SK-N-SH (cell line): ENCODE measurements at regions not wholly inside any gene's neighbourhood (a gene's known extent, or its start where the extent isn't known, plus 50 kb on each side); places are given as distances from the start of the nearest gene placed in this dataset.

ENCODE experiments used
- CTCF ChIA-PET: fragments of 300-600, 350-600 bp; formaldehyde crosslinking; extraction: SDS; loops from one replicate; lab custom pipeline; 2021; lab: Yijun Ruan, JAX
- POLR2A ChIA-PET: fragments of 350-600 bp; sonication (Branson Sonifier 250); formaldehyde crosslinking; extraction: SDS; loops from one replicate; lab custom pipeline; 2020; ENCODE audit warnings: antibody characterized with exemption, inconsistent platforms; lab: Yijun Ruan, JAX
- DNase-seq: peaks from one replicate; pipeline ENCODE4 v3.0.0; 2012
- H2AFZ ChIP-seq: fragments of 200-600 bp; sonication (generic); 2 replicates; pipeline ENCODE4 v1.8.1; 2016; ENCODE audit warnings: antibody characterized with exemption, mild to moderate bottlenecking, low read depth
- H3F3A ChIP-seq: fragments of 200-600 bp; sonication (generic); replicated peaks from 2 replicates; pipeline ENCODE3; 2016; ENCODE audit warnings: antibody characterized with exemption, mild to moderate bottlenecking; ENCODE audit not compliant: insufficient read depth
- H3K27ac ChIP-seq, 2 experiments: fragments of 200-500 bp in 1 of 2; fragments of 200-600 bp in 1 of 2; sonication (Bioruptor generic) in 1 of 2; sonication (generic), shearing (Covaris generic) in 1 of 2; 2 replicates each; pipeline versions ENCODE4 v1.5.1 to v1.6.1; 2014 to 2016; ENCODE audit warnings: low read depth in 2 of 2, inconsistent platforms in 1 of 2, low read length in 1 of 2, mild to moderate bottlenecking in 1 of 2, mixed read lengths in 1 of 2
- H3K27me3 ChIP-seq: fragments of 200-600 bp; sonication (generic), shearing (Covaris generic); 2 replicates; pipeline ENCODE4 v1.6.1; 2016; ENCODE audit warnings: mixed run types; ENCODE audit not compliant: insufficient read depth
- H3K36me3 ChIP-seq, 2 experiments: fragments of 200-500 bp in 1 of 2; fragments of 200-600 bp in 1 of 2; sonication (Bioruptor generic) in 1 of 2; sonication (generic) in 1 of 2; replicated peaks in 1 of 2; 2 replicates each; pipeline versions ENCODE3 to v1.5.1; 2014 to 2016; ENCODE audit warnings: low read length in 1 of 2, mild to moderate bottlenecking in 1 of 2; ENCODE audit not compliant: insufficient read depth in 2 of 2, control insufficient read depth in 1 of 2
- H3K4me1 ChIP-seq, 2 experiments: fragments of 200-500 bp in 1 of 2; fragments of 200-600 bp in 1 of 2; sonication (Bioruptor generic) in 1 of 2; sonication (generic), shearing (Covaris generic) in 1 of 2; 2 replicates each; pipeline versions ENCODE4 v1.5.1 to v1.6.1; 2014 to 2016; ENCODE audit warnings: low read depth in 1 of 2, low read length in 1 of 2, mixed run types in 1 of 2; ENCODE audit not compliant: insufficient read depth in 2 of 2, control insufficient read depth in 1 of 2
- H3K4me2 ChIP-seq: fragments of 200-600 bp; sonication (generic), shearing (Covaris generic); 2 replicates; pipeline ENCODE4 v1.6.1; 2017; ENCODE audit warnings: mixed run types
- H3K4me3 ChIP-seq, 2 experiments: fragments of 200-500 bp in 1 of 2; fragments of 200-600 bp in 1 of 2; sonication (Bioruptor generic) in 1 of 2; sonication (generic), shearing (Covaris generic) in 1 of 2; 2 replicates each; pipeline versions ENCODE4 v1.5.1 to v1.8.1; 2014 to 2016; ENCODE audit warnings: low read depth in 2 of 2, inconsistent platforms in 1 of 2, low read length in 1 of 2, mild to moderate bottlenecking in 1 of 2, mixed read lengths in 1 of 2, moderate library complexity in 1 of 2
- H3K79me2 ChIP-seq: fragments of 200-600 bp; sonication (generic); 2 replicates; pipeline ENCODE4 v1.8.1; 2017; ENCODE audit warnings: mild to moderate bottlenecking; ENCODE audit not compliant: insufficient read depth
- H3K9ac ChIP-seq: fragments of 200-600 bp; sonication (generic); 2 replicates; pipeline ENCODE4 v1.6.1; 2017; ENCODE audit warnings: mixed run types
- H3K9me2 ChIP-seq: fragments of 200-600 bp; sonication (generic); 2 replicates; pipeline ENCODE4 v1.6.1; 2017; ENCODE audit warnings: mixed run types
- H3K9me3 ChIP-seq: fragments of 200-600 bp; sonication (generic); 2 replicates; pipeline ENCODE4 v1.6.1; 2017; ENCODE audit warnings: mixed run types, mild to moderate bottlenecking, moderate library complexity
- H4K20me1 ChIP-seq: fragments of 200-600 bp; sonication (generic); 2 replicates; pipeline ENCODE4 v1.6.1; 2017; ENCODE audit warnings: mild to moderate bottlenecking, mixed run types; ENCODE audit not compliant: insufficient read depth
- CHD2 ChIP-seq: fragments of 150-350 bp; IDR thresholded peaks from 2 replicates; pipeline ENCODE4 v1.6.1; 2018; ENCODE audit warnings: low read length; ENCODE audit not compliant: partially characterized antibody
- CTCF ChIP-seq: fragments of 200-600 bp; sonication (generic); IDR thresholded peaks from 2 replicates; pipeline ENCODE4 v1.6.1; 2017; ENCODE audit warnings: antibody characterized with exemption, mild to moderate bottlenecking, moderate library complexity
- EP300 ChIP-seq, 2 experiments: IDR thresholded peaks; 2 replicates each; pipeline versions ENCODE4 v1.4.0 to v1.6.1; 2012; ENCODE audit warnings: borderline replicate concordance in 1 of 2, low read depth in 1 of 2, low read length in 1 of 2
- EZH2phosphoT487 ChIP-seq: fragments of 200-600 bp; sonication (generic); IDR thresholded peaks from 2 replicates; pipeline ENCODE4 v1.6.1; 2017; ENCODE audit warnings: low read depth, mixed run types, mild to moderate bottlenecking, antibody characterized with exemption, moderate library complexity, borderline replicate concordance
- GABPA ChIP-seq: IDR thresholded peaks from 2 replicates; pipeline ENCODE4 v1.4.0; 2012; ENCODE audit warnings: low read depth, mild to moderate bottlenecking
- NRF1 ChIP-seq: IDR thresholded peaks from 2 replicates; pipeline ENCODE4 v1.6.1; 2012; ENCODE audit warnings: low read depth, mild to moderate bottlenecking, low read length
- SMC3 ChIP-seq: IDR thresholded peaks from 2 replicates; pipeline ENCODE4 v1.6.1; 2012; ENCODE audit warnings: low read depth, low read length, improper control_type of control experiment
- TCF12 ChIP-seq: IDR thresholded peaks from 2 replicates; pipeline ENCODE4 v1.4.0; 2012
- USF1 ChIP-seq: IDR thresholded peaks from 2 replicates; pipeline ENCODE4 v1.4.0; 2012; ENCODE audit warnings: low read depth, borderline replicate concordance
- YY1 ChIP-seq: IDR thresholded peaks from 2 replicates; pipeline ENCODE4 v1.4.0; 2012; ENCODE audit warnings: low read depth, mild to moderate bottlenecking
- WGBS: methylation state at CpG from one replicate; pipeline ENCODE4 v1.1.6; 2017; ENCODE audit warnings: low lambda C conversion rate; 5-methylcytosine and 5-hydroxymethylcytosine counted together

- Histone ChIP-seq H3K4me1 (no peaks in the 10 kb centered on the region), H3K79me2 (no peaks in the 10 kb centered on the region), H4K20me1 (no peaks in the 10 kb centered on the region), H3K36me3 (no peaks in the 10 kb centered on the region), H3K9ac (no peak overlapping the region), H3K4me2 (no peak overlapping the region), H3K9me3 (no peaks in the 10 kb centered on the region), H2AFZ (no peak overlapping the region), H3K9me2 (no peaks in the 10 kb centered on the region), H3F3A (no peaks in the 10 kb centered on the region), H3K27me3 (no peaks in the 10 kb centered on the region), H3K27ac (no peak overlapping the region), H3K4me3 (no peak overlapping the region)
- no peak for TF ChIP-seq TCF12
- no peak for TF ChIP-seq GABPA
- no peak for TF ChIP-seq EP300 (IDR thresholded peaks at IDR 0.05; ENCODE audit: borderline replicate concordance in 1 of 2, low read depth in 1 of 2, low read length in 1 of 2)
- TF ChIP-seq CTCF: no peak
- no peak for TF ChIP-seq CHD2
- no peak for TF ChIP-seq USF1
- DNase-seq: no peak
- WGBS: 78% methylated on average over 3 of the region's 3 CpGs
- ChIA-PET POLR2A (no interaction called here), CTCF (no interaction called here)
Observed at GRCh38 chr18:41820784-41821183, 134.2 kb upstream of the PIK3C3 start.

- no peaks in the 10 kb centered on the region for H3K4me1 ChIP-seq
- H3F3A ChIP-seq: no peaks in the 10 kb centered on the region
- WGBS: 71% methylated on average over 11 of the region's 11 CpGs
- POLR2A ChIA-PET: no interaction called here
- H3K27ac ChIP-seq: no peak overlapping the region
- H3K9me2 ChIP-seq: no peaks in the 10 kb centered on the region
- H3K9me3 ChIP-seq: no peaks in the 10 kb centered on the region
- H3K4me3 ChIP-seq: no peak overlapping the region
- H2AFZ ChIP-seq: no peak overlapping the region
- no peaks in the 10 kb centered on the region for H3K36me3 ChIP-seq
- no peak overlapping the region for H3K9ac ChIP-seq
- no peaks in the 10 kb centered on the region for H3K27me3 ChIP-seq
- H3K4me2 ChIP-seq: no peak overlapping the region
- CTCF ChIA-PET: interaction anchor here (0.7 kb wide), 1 partner anchor 86 kb away, joined by 3 read pairs; no protein-coding TSS in a partner anchor
- TF ChIP-seq NRF1 (no peak), EP300 (IDR thresholded peaks at IDR 0.05; ENCODE audit: borderline replicate concordance in 1 of 2, low read depth in 1 of 2, low read length in 1 of 2) (no peak), YY1 (no peak), EZH2phosphoT487 (no peak), SMC3 (no peak)
- TF ChIP-seq, all 33 proteins: peak for 0
- no peaks in the 10 kb centered on the region for H3K79me2 ChIP-seq
- no peak for DNase-seq
- no peaks in the 10 kb centered on the region for H4K20me1 ChIP-seq
Observed at GRCh38 chr18:41818381-41819355, 136.4 kb upstream of the PIK3C3 start.
